A673 (cell line): ENCODE measurements at regions not wholly inside any gene's neighbourhood (a gene's known extent, or its start where the extent isn't known, plus 50 kb on each side); places are given as distances from the start of the nearest gene placed in this dataset.

Experiments
- EZH2 ChIP-seq: fragments of 200-600 bp; sonication (generic); IDR thresholded peaks from 2 replicates; pipeline ENCODE4 v1.6.1; 2017; ENCODE audit warnings: borderline replicate concordance, low read depth, mild to moderate bottlenecking, mixed read lengths, antibody characterized with exemption, low read length; ENCODE audit not compliant: poor library complexity, severe bottlenecking
- TF ChIP-seq, protein P1 (sequence below): fragments of 300-800, 200-600 bp; sonication (generic); conservative IDR thresholded peaks from 2 replicates; pipeline ENCODE4 v1.5.1; 2017; ENCODE audit warnings: low read depth, mild to moderate bottlenecking, antibody characterized with exemption, low read length, moderate library complexity, mixed read lengths

DNA sequence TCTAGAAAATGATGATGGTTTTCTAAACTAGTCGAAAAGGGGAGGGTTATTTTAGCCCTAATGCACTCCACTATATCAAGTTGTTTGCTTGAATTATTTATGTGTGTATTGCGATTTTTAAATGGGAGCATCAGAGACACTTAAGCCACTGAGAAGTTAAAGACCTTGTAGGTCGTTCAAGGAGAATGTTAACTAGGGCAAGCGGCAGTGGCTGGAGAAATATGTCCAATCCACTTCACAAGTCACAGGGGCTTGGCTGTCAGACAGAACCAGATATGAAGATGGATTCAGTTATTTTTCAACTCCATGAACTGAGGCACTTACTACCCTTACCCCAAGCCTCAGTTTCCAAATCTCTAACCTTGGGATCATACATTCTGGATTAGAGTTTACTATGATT is 702.0 kb downstream of the CDH11 start:
- TF ChIP-seq, protein P1, sequence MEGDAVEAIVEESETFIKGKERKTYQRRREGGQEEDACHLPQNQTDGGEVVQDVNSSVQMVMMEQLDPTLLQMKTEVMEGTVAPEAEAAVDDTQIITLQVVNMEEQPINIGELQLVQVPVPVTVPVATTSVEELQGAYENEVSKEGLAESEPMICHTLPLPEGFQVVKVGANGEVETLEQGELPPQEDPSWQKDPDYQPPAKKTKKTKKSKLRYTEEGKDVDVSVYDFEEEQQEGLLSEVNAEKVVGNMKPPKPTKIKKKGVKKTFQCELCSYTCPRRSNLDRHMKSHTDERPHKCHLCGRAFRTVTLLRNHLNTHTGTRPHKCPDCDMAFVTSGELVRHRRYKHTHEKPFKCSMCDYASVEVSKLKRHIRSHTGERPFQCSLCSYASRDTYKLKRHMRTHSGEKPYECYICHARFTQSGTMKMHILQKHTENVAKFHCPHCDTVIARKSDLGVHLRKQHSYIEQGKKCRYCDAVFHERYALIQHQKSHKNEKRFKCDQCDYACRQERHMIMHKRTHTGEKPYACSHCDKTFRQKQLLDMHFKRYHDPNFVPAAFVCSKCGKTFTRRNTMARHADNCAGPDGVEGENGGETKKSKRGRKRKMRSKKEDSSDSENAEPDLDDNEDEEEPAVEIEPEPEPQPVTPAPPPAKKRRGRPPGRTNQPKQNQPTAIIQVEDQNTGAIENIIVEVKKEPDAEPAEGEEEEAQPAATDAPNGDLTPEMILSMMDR: no peak
- no peak for TF ChIP-seq EZH2
